ENCODE measurements at regions not wholly inside any gene's neighbourhood (a gene's known extent, or its start where the extent isn't known, plus 50 kb on each side); places are given as distances from the start of the nearest gene placed in this dataset.

DNA sequence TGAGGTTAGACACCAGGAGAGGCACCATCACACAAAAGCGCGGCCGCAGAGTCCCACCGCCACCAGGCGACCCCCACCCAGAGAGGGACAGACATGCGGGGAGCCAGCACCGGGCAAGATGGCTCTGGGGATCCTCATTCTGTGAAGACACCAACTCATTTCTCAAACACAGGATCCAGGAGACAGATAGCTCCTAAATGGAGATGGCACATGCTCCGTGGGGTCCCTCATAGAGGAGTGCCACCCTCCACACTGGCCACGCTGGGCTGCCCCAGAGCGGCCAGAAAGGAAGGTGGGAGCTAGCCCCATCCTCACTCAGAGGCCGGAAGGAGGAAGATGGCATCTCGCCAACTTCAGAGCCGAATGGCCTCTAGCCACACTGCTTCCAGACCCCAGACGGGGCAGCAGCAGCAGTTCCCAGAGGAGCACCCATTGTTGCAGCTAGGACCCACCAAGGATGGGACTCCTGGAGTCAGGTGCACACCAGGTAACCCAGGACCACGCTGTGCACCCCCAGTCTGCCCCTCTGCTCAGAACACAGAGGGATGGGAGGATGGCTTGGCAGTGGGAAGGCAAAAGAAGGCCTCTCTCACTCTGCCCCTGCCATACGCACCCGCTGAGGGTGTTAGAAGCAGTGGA lies 78.6 kb downstream of the ZIC5 start:
- no peak for DNase-seq (ENCODE audit: low read depth)

GRCh38 chr13:99892196-99892613 lies 79.4 kb downstream of the ZIC5 start:
- no peak for DNase-seq (ENCODE audit: low read depth)

- no peak for DNase-seq (ENCODE audit: low read depth)
Observed at GRCh38 chr13:99886706-99887105, 84.9 kb downstream of the ZIC5 start.

GRCh38 chr13:99884913-99885312 lies 86.7 kb downstream of the ZIC5 start:
- DNase-seq (ENCODE audit: low read depth) = no peak

DNA sequence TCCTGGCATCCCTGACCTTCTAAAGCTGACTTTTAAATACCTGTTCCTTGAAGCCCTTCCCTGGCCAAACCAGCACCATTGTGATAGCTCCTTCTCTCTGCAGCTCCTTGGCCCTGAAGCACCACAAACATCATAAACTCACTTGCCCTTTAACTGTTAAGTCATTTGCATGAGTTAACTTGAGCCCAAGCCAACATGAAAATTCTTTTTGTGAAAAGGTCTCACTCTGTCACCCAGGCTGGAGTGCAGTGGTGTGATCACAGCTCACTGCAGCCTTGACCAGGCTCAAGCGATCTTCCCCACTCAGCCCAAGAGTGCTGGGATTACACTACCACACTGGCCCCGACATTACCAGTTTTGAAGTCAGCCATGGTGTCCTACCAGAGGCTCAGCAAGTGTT lies 87.8 kb downstream of the ZIC5 start:
- no peak for DNase-seq (ENCODE audit: low read depth)

DNA sequence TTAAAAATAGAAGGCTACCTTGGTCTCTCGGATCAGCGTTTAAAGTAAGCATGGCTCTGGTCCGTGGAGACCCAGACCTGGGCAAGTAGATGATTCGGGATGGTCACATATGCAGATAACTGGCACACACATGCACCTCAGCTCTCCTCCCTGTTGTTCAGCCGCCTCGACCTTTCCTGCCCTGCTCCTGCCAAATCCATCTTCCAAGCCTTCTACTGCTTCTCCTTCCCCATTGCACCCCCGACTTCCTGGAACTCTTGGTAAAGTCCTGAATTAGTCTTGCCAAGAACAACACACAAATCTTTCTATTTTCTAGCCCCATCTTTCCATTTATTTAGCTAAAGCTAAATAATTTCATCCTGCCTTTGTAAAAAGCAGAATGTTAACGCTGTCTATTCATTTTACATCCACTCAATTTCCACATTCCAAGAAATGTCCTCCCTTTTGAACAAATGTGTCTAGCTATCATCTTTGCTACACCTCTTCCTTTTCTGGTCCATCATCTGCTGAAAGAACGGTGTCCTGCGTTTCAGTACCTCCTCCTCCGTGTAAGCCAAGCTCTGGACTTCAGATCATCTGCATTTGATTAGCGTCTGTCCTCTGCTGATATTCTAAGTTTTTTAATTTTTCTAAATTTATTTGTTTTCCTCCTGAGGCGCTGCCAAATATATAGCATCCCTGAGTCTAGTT lies 92.5 kb downstream of the ZIC5 start:
- no peak for DNase-seq (ENCODE audit: low read depth)

DNA sequence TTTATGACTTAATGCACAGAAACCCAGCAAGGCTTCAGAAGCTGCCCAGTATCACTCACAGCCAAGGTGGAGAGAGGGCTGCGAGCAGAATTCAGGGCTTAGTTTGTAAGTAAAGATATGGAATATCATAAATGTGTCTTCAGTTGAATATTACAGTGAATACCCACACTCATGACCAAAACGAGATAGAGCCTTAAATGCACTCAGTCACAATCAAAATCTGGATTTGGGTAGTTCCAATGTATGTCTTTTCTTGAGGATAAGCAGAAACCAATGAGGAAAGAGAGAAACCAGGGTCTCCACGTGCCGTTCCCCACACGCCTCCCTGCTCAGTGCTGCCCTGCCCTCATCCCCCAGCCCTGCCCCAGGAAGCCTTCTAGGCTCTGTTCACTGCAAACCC lies 94.9 kb downstream of the ZIC5 start:
- DNase-seq (ENCODE audit: low read depth) = no peak

GRCh38 chr13:99875391-99875790 lies 96.2 kb downstream of the ZIC5 start:
- DNase-seq (ENCODE audit: low read depth) = no peak

DNA sequence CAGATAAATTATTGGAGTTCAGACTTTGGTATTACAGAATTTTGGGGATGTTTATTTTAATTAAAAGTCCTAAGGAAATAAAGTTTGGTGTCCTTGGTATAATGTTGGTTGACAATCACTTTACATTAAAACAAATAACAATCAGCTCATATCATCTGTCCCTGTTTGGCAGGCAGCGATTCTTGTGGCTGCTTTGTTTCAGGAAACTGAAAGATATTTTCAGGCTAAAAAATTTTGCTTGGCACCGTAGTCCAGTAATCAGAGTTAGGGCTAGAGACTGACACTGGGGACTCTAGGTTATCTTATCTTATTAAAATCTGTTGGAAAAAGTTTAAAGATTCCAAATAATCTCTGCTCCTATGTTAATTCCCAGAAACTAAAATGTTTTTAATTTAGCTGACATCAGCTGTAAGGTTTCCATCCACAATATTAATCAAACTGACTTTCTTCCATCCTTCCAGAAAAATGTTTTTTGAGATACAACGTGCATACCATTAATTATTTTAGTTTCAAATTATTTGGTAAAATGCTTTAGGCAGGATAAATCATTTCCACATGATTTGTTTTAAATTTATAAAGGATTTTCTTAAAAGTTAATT lies 97.6 kb downstream of the ZIC5 start:
- DNase-seq (ENCODE audit: low read depth) = no peak

- no peak for DNase-seq (ENCODE audit: low read depth)
Observed at GRCh38 chr13:99873141-99873540, 98.4 kb downstream of the ZIC5 start.

- DNase-seq (ENCODE audit: low read depth) = no peak
Observed at GRCh38 chr13:99871249-99871898, 100.2 kb downstream of the ZIC5 start.

DNA sequence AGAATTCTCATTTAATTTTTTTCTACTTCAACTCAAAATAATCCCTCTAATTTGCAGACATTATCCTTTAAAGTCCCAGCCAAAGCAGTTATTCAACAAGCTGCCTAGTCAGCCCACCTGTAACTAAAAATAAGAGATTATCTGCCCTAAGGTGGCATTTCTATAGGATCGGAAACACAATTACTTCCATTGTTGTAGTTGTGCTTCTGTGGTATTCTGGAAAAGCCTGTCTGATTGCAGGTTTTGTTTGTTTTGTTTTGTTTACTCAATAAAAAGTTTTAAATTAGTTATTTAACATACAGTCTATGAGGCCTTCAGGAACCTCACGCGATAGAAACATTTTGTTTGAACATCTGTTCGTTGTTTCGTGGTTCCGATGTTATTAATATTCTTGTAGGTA lies 101.0 kb downstream of the ZIC5 start:
- no peak for DNase-seq (ENCODE audit: low read depth)

- no peak for DNase-seq (ENCODE audit: low read depth)
Observed at GRCh38 chr13:99869830-99870229, 101.7 kb downstream of the ZIC5 start.

GRCh38 chr13:99868767-99869166 lies 102.8 kb downstream of the ZIC5 start:
- DNase-seq (ENCODE audit: low read depth) = no peak

DNA sequence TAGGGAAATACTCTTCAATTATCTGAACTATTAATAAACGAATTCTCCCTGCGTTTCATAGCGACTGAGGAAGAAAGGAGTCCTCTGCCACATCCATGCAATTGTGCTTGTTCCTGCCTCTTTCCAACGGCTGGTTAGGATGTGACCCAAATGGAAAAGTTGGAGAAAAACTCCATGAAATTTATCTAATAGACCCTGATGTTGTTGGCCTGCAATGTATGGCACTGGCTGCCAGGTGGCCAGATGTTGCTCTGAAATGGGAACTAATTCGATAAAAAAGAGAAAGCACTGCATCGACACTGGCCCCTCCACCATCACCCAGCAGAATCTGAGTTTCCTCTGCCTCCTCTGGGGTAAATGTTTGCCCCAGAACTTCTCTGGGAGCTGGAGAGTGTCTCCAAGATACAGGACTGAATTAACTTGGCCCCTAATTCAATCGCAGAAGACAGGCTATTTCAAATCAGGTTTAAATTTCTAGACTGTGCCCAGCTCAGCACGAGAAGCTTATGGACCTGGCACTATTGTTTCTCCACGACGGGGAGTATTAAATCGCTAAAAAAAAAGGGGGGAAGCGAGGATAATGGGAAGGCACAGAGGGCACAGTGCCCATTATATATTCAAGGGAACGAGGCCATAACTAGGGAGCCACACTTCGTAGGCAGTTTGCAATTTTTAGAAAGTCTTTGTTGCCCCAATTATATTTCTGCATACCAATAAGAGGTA lies 103.9 kb downstream of the ZIC5 start:
- no peak for DNase-seq (ENCODE audit: low read depth)

DNA sequence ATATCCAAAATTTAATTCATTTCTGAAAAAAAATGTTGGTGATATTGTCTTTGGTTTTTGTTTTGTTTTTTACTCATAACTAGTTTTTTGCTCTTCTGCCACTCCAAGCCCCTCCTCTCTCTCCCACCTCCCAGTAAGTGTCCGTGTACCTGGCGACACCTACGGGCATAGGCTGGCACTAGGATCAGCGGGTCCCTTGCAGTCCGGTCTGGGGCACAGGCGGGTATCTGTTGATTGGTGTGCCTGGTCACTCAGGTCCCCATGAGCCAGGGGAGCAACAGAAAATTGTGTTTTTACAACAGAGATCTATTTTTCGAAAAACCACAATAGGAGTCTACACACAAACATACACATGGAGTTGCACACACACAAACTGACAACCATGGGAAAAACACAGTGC lies 104.8 kb downstream of the ZIC5 start:
- no peak for DNase-seq (ENCODE audit: low read depth)

- DNase-seq (ENCODE audit: low read depth) = no peak
Observed at GRCh38 chr13:99865420-99865930, 106.1 kb downstream of the ZIC5 start.

DNA sequence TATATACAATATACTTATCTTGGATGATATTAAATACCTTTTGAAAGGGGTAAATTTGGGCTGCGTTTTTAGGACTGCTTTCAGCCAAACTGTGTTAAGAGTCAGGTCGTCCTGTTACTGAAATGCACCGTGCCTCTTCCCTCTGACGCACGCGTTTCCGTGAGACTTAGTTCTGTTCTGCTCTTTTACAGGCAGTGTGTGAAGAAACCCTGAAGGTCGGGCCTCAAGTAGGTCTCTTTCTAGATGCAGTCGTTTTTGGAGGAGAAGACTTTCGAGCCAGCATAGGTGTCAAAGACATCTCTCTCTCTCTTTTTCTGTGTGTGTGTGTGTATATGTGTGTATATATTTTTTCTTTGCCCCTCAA lies 107.0 kb downstream of the ZIC5 start:
- DNase-seq (ENCODE audit: low read depth) = no peak

- no peak for DNase-seq (ENCODE audit: low read depth)
Observed at GRCh38 chr13:99863789-99864626, 107.6 kb downstream of the ZIC5 start.

DNA sequence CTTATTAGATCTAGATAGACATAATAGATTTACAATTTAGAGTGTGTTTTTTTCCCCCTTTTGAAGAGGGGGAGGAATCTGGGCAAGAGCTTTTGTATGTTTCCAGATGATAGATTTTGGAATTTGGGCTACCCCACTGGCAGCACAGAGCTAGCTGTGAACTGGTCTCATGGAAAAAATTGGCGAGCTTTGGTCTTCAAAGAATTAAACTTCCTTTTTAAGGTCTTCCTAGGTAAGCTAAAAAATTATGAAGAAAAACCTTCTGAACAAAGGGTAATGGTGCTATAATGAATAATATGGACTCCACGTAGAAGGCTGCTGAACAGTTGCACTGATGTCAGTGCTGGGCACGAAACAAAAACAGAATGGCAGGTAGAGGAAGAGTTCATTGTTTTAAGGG lies 109.3 kb downstream of the ZIC5 start:
- no peak for DNase-seq (ENCODE audit: low read depth)

- DNase-seq (ENCODE audit: low read depth) = no peak
Observed at GRCh38 chr13:99861771-99862170, 109.8 kb downstream of the ZIC5 start.

Measured in HS-27A (cell line).